Activated T-helper 1 cell treated with anti-CD3 and anti-CD28 coated beads, Interleukin-12 subunit alpha, Interleukin-12 subunit beta, Interleukin-2, Interleukin-4 antibody, amounts not matched to agents 30 ng/mL and 10 ng/mL and 1 ng/mL, durations not matched to agents 14 hours and 24 hours and 36 hours (primary cell): ENCODE measurements at regions not wholly inside any gene's neighbourhood (a gene's known extent, or its start where the extent isn't known, plus 50 kb on each side); places are given as distances from the start of the nearest gene placed in this dataset.

Experiments used
- DNase-seq: peaks from one replicate; pipeline ENCODE4 v3.0.0; 2021; ENCODE audit warnings: low spot score
- H3K27ac Mint-ChIP-seq: one replicate; pipeline ENCODE4 v1.8.0; 2021; ENCODE audit warnings: mild to moderate bottlenecking, mixed read lengths
- H3K27me3 Mint-ChIP-seq: one replicate; pipeline ENCODE4 v1.8.0; 2022; ENCODE audit warnings: mild to moderate bottlenecking, moderate library complexity, mixed read lengths; ENCODE audit not compliant: insufficient read depth
- H3K36me3 Mint-ChIP-seq: one replicate; pipeline ENCODE4 v1.8.0; 2021; ENCODE audit warnings: low read depth, mixed read lengths
- H3K4me1 Mint-ChIP-seq: one replicate; pipeline ENCODE4 v1.8.0; 2021; ENCODE audit warnings: low read depth, mixed read lengths
- H3K4me3 Mint-ChIP-seq: one replicate; pipeline ENCODE4 v1.8.0; 2021; ENCODE audit warnings: mild to moderate bottlenecking, moderate library complexity, mixed read lengths
- H3K9me3 Mint-ChIP-seq: one replicate; pipeline ENCODE4 v1.8.0; 2021; ENCODE audit warnings: mixed read lengths
- intact Hi-C: fragments of 100-400 bp; cut with micrococcal nuclease; formaldehyde crosslinking; loops from one replicate; pipeline ENCODE4 v1.15.1; 2024

DNA sequence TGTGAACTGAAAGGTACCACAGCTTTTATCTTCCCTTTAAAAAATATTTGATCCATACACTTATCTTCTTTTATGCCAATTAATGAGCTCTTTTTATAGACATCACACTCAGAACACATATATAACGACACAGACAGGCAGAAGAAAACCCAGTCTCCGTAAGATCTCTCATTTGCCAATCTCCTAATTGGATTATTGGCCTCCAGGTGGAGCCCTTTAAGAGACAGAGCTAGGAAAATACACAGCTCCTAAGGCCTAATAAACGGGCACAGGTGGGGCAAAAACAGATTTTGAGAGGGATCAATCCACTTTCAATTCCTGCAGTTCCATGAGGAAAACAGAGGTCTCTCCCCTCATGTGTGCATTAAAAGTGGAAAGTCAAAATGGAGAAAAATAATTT is 1495.4 kb downstream of the RPA4 start:
- Mint-ChIP-seq H3K9me3 (no peaks in the 10 kb centered on the region), H3K27me3 (no peaks in the 10 kb centered on the region), H3K36me3 (no peaks in the 10 kb centered on the region), H3K4me3 (no peak overlapping the region), H3K4me1 (no peaks in the 10 kb centered on the region), H3K27ac (no peak overlapping the region)
- DNase-seq, result no peak
- intact Hi-C loops, result no loop called here

DNA sequence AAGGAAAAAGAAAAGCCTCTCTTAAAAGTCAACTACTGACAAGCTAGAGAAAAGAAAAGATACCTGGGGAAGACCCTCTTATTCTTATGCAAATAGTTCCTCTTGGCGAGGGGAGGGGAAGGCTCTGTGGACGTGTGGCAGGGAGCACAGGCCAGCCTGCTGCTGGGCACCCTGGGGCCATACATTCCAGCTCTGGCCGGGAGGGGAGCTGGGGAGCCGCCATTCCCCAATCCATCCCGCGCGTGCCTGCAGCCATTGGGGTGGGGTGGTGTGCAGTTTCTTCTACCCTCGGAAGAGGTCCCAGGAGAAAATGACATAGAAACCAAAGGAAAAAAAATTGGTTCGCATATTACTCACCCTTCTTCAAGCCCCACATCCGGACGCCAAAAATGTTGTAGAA is 1496.4 kb downstream of the RPA4 start:
- no peaks in the 10 kb centered on the region for H3K36me3 Mint-ChIP-seq
- intact Hi-C loops, result no loop called here
- H3K27ac Mint-ChIP-seq, result no peak overlapping the region
- no peaks in the 10 kb centered on the region for H3K9me3 Mint-ChIP-seq
- no peaks in the 10 kb centered on the region for H3K4me1 Mint-ChIP-seq
- DNase-seq, result no peak
- H3K4me3 Mint-ChIP-seq, result no peak overlapping the region
- H3K27me3 Mint-ChIP-seq, result no peaks in the 10 kb centered on the region

DNA sequence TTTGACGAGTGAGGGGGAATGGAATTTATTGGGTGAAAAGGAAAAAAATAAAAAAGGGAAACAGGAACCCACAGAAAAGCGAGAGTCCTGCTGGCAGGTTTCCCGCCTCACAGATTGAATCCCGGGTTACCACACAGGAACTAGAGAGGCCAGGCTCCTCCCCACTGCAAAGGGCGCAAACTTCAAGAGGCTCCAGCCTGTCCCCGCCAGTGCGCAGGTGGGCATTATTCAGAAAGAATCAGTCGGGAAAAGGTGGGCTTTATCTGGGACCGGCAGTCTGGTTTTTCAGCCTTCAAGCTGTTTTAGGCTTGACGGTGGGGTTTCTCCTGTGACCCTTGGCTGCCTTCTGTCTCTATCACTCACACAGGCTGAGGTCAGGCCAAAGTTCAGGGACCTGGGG is 1496.8 kb downstream of the RPA4 start:
- no peaks in the 10 kb centered on the region for H3K36me3 Mint-ChIP-seq
- intact Hi-C loops, result no loop called here
- no peaks in the 10 kb centered on the region for H3K4me1 Mint-ChIP-seq
- no peaks in the 10 kb centered on the region for H3K27me3 Mint-ChIP-seq
- H3K4me3 Mint-ChIP-seq, result no peak overlapping the region
- no peak overlapping the region for H3K27ac Mint-ChIP-seq
- no peak for DNase-seq
- H3K9me3 Mint-ChIP-seq, result no peaks in the 10 kb centered on the region

DNA sequence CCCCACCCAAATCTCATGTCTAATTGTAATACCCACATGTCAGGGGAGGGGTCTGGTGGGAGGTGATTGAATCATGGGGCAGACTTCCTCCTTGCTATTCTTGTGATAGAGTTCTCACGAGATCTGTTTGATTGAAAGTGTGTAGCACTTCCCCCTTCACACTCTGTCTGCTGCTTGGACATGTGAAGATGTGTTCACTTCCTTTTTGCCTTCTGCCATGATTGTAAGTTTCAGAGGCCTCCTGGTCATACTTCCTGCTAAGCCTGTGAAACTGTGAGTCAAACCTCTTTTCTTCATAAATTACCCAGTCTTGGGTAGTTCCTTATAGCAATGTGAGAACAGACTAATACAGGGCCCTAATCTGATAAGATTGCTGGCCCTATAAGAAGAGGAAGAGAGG is 1514.8 kb downstream of the RPA4 start:
- Mint-ChIP-seq H3K9me3 (no peaks in the 10 kb centered on the region), H3K4me1 (no peaks in the 10 kb centered on the region), H3K27ac (no peak overlapping the region), H3K4me3 (no peak overlapping the region), H3K36me3 (no peaks in the 10 kb centered on the region), H3K27me3 (no peaks in the 10 kb centered on the region)
- intact Hi-C loops, result no loop called here
- DNase-seq, result no peak

DNA sequence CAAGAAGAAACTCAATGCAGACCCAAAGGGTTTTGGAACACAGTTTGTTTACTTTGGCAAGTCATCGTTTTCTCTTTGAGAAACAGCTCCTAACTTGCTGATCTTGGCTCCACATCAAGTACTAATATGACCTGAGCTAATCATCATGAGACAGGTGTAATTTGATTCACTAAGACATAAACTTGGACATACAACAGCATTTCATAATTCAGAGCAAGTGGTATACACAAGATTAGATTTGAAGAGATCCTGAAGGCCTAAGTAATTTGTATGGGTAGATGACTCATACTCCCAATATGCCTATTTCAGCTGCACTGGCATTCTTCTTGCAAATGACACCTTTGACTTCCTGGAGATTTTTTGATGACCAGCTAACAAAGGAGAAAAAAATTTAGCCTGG is 1521.7 kb downstream of the RPA4 start:
- no peaks in the 10 kb centered on the region for H3K9me3 Mint-ChIP-seq
- H3K27me3 Mint-ChIP-seq, result no peaks in the 10 kb centered on the region
- no peak overlapping the region for H3K27ac Mint-ChIP-seq
- no peak for DNase-seq
- no peak overlapping the region for H3K4me3 Mint-ChIP-seq
- H3K4me1 Mint-ChIP-seq, result no peaks in the 10 kb centered on the region
- intact Hi-C loops, result no loop called here
- H3K36me3 Mint-ChIP-seq, result no peaks in the 10 kb centered on the region

DNA sequence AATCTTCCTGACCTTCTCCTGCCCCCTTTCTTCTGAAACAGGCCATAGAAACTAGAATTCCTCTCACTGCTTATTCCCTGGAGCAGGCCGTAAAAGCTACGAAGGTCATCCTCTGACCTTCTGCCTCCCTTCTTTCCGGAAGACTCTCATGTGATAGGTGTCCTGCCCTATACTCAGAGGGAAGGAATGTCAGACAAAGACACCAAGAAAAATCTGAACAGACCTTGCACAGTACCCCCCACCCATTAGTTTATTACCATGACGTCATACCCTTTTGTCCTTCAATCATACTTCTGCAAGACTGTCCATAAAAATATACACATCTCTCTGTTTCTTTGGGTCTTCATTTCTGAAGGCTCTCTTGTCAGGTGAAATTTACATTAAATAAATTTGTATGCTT is 1523.9 kb downstream of the RPA4 start:
- Mint-ChIP-seq H3K27me3 (no peaks in the 10 kb centered on the region), H3K4me3 (no peak overlapping the region), H3K27ac (no peak overlapping the region), H3K9me3 (no peaks in the 10 kb centered on the region), H3K4me1 (no peaks in the 10 kb centered on the region), H3K36me3 (no peaks in the 10 kb centered on the region)
- intact Hi-C loops, result no loop called here
- DNase-seq, result no peak

DNA sequence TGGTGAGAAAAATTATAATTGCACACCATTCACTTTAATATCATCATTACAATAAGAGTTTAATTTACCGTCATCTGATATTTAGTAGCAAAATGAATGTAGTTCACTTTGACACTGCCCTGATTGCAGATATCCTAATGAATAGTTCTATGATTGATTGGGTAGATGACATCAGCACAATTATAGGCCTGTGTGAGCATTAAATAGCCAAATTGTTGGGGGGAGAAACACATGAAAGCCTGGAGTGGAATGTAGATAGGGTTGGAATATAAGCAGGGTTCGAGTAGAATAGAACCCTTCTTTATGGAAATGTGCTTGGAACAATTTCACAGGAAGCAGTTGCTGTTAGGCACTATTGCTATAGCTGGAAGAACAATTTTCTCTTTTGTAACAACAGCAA is 1526.2 kb downstream of the RPA4 start:
- DNase-seq, result no peak
- Mint-ChIP-seq H3K27me3 (no peaks in the 10 kb centered on the region), H3K27ac (no peak overlapping the region), H3K36me3 (no peaks in the 10 kb centered on the region), H3K4me3 (no peak overlapping the region), H3K9me3 (no peaks in the 10 kb centered on the region), H3K4me1 (no peaks in the 10 kb centered on the region)
- intact Hi-C loops, result no loop called here

DNA sequence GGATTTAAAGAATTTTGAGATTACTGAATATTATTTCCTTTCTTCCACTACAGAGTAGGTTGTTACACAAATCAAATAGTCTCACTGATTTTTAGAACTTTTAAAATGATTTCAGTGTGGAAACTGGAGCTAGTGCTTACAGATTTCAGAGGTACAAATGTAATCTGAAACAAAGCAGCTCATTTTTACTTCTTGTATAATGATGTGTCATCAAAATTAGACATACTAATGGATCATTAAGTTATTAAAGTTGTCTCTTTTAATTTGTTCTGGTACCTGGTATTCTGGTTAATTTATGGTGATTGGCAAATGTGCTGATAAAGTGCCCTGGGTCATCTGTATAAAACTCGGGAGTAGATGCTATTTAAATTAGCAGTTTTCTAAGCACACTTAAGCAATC is 1528.3 kb downstream of the RPA4 start:
- intact Hi-C loops, result no loop called here

DNA sequence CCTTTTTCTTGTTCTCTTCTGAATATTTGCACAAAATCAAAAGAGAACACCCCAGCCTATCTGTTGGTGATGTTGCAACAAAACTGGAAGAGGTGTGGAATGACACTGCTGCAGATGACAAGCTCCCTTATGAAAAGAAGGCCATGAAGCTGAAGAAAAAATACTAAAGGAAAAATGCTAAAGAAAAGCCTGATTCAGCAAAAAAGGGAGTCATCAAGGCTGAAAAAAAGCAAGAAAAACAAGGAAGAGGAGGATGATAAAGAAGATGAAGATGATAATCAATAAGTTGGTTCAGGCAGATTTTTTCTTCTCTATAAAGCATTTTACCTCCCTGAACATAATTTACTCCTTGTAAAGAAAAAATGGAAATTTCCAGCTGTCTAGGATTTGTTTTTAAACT is 1538.8 kb downstream of the RPA4 start:
- Mint-ChIP-seq H3K4me3 (no peak overlapping the region), H3K4me1 (no peaks in the 10 kb centered on the region), H3K27ac (no peak overlapping the region), H3K9me3 (no peaks in the 10 kb centered on the region), H3K27me3 (no peaks in the 10 kb centered on the region), H3K36me3 (no peaks in the 10 kb centered on the region)
- intact Hi-C loops, result no loop called here
- no peak for DNase-seq

More for the DNA sequence above, 1528.3 kb downstream of the RPA4 start:
- no peaks in the 10 kb centered on the region for H3K36me3 Mint-ChIP-seq
- H3K9me3 Mint-ChIP-seq, result no peaks in the 10 kb centered on the region
- H3K4me1 Mint-ChIP-seq, result no peaks in the 10 kb centered on the region
- DNase-seq, result no peak
- no peak overlapping the region for H3K4me3 Mint-ChIP-seq
- H3K27ac Mint-ChIP-seq, result no peak overlapping the region
- no peaks in the 10 kb centered on the region for H3K27me3 Mint-ChIP-seq

DNA sequence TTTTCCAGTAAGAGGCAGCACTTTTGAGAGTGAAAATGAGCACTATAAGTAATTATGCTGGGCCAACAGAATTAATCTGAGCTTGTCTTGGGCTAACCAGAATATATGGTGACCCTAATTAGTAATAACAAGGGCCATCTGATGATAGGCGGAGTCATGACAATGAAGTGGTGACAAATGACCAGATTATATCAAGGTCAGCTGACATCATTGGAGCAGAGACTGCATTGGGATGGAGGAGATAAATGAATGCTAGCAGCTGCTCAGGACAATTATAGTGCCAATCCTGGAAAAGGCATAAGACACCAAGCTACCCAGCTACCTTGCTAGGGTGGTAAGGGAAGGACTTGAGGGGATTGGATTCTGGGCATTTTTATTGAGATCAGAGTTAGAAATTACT is 1548.7 kb downstream of the RPA4 start:
- H3K4me1 Mint-ChIP-seq, result no peaks in the 10 kb centered on the region
- intact Hi-C loops, result no loop called here

DNA sequence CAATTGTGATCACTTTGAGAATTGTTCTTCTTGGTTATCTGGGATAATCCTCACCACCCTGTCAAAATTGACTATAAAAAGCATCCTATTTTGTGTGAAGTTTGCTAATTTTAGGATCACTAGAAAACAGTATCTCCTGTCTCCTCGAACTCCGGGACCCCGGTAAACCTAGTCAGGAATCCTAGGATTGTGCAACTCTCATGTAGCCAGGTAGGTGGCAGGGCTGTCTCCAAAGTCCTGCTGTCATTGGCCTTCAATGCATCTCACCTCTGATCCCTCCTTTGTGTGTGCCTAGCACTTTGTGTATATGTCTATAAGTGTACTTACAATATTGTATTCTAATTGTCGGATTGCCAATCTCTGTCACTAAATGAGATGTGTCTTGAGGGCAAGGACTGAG is 1564.8 kb downstream of the RPA4 start:
- intact Hi-C loops, result no loop called here
- no peaks in the 10 kb centered on the region for H3K36me3 Mint-ChIP-seq
- no peaks in the 10 kb centered on the region for H3K4me1 Mint-ChIP-seq
- no peak for DNase-seq
- H3K9me3 Mint-ChIP-seq, result no peaks in the 10 kb centered on the region
- H3K27ac Mint-ChIP-seq, result no peak overlapping the region
- no peaks in the 10 kb centered on the region for H3K27me3 Mint-ChIP-seq
- H3K4me3 Mint-ChIP-seq, result no peak overlapping the region

More for the DNA sequence above, 1548.7 kb downstream of the RPA4 start:
- DNase-seq, result no peak
- Mint-ChIP-seq H3K27ac (no peak overlapping the region), H3K27me3 (no peaks in the 10 kb centered on the region), H3K4me3 (no peak overlapping the region), H3K36me3 (no peaks in the 10 kb centered on the region), H3K9me3 (no peaks in the 10 kb centered on the region)

DNA sequence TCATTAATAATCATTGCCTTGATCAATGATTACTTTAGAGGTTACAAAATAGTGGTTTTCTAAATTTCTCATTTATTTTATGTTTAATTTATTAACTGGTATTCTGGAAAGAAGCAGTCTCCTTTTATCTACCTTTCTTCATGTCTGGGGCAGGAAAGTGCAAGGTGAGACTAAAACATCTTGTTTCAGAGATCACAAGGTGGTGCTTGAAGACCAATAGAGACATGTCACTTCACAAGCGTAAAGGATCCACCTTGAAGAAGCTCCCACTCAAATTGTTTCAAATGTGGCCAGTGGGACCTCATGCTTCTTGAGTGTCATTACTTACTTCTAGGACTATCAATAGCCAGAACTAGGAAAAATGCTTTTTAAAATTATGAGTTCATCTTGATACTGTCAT is 1568.7 kb downstream of the RPA4 start:
- intact Hi-C loops, result no loop called here
- no peaks in the 10 kb centered on the region for H3K36me3 Mint-ChIP-seq

DNA sequence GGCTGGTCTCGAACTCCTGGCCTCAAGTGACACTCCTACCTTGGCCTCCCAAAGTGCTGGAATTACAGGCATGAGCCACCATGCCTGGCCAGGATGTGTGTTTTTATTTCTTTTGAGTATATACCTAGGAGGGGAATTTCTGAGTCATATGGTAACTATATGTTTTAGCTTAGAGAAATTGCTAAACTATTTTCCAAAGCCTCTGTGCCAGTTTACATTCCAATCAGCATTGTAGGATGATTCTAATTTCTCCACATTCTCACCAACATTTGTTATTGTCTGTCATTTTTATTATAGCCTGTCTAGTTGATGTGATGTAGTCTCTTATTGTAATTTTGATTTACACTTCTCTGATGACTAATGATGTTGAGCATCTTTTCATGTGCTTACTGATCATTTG is 1576.0 kb downstream of the RPA4 start:
- Mint-ChIP-seq H3K36me3 (no peaks in the 10 kb centered on the region), H3K4me3 (no peak overlapping the region), H3K27me3 (no peaks in the 10 kb centered on the region), H3K9me3 (no peaks in the 10 kb centered on the region), H3K4me1 (no peaks in the 10 kb centered on the region), H3K27ac (no peak overlapping the region)
- no peak for DNase-seq
- intact Hi-C loops, result no loop called here

More for the DNA sequence above, 1568.7 kb downstream of the RPA4 start:
- Mint-ChIP-seq H3K4me1 (no peaks in the 10 kb centered on the region), H3K9me3 (no peaks in the 10 kb centered on the region), H3K27ac (no peak overlapping the region), H3K4me3 (no peak overlapping the region), H3K27me3 (no peaks in the 10 kb centered on the region)
- no peak for DNase-seq

DNA sequence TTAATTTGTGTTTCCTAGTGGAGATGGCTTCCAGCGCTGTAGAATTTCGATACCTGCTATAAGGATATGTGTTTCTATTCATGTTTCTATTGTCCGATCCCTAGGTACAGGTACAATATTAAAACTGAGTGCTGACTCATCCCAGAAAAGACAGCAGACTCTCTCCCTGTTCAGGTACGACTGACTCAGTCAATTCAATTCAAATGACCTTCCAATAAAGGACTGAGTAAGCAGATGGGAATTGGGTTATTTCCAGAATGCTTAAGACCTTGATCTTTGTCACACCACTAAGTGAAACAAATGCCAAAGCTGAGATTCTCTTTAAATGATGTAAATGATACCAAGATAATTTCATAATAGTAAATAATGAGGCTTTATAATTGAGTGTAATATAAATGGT is 1596.9 kb downstream of the RPA4 start:
- no peak overlapping the region for H3K4me3 Mint-ChIP-seq
- H3K27me3 Mint-ChIP-seq, result no peaks in the 10 kb centered on the region
- intact Hi-C loops, result no loop called here
- H3K4me1 Mint-ChIP-seq, result no peaks in the 10 kb centered on the region
- no peak for DNase-seq
- no peak overlapping the region for H3K27ac Mint-ChIP-seq
- H3K9me3 Mint-ChIP-seq, result no peaks in the 10 kb centered on the region
- H3K36me3 Mint-ChIP-seq, result no peaks in the 10 kb centered on the region
